ENCODE measurements at regions not wholly inside any gene's neighbourhood (a gene's known extent, or its start where the extent isn't known, plus 50 kb on each side); places are given as distances from the start of the nearest gene placed in this dataset.

- Histone ChIP-seq H3T11ph (ENCODE audit: low read length) (no peak overlapping the region), H3K27ac (ENCODE audit: insufficient read length, low read depth, low read length) (no peak overlapping the region), H3K4ac (ENCODE audit: low read depth, low read length) (no peak overlapping the region), H3K23ac (ENCODE audit: insufficient read length, low read depth, low read length) (no peak overlapping the region), H2BK15ac (ENCODE audit: low read depth, low read length) (no peak overlapping the region), H3K23me2 (ENCODE audit: insufficient read length, low read depth, low read length, poor library complexity, severe bottlenecking) (no peaks in the 10 kb centered on the region), H3K4me2 (ENCODE audit: insufficient read depth, insufficient read length, low read length) (no peak overlapping the region), H3K79me1 (ENCODE audit: insufficient read depth, low read depth, low read length, poor library complexity, severe bottlenecking) (no peaks in the 10 kb centered on the region), H3K18ac (ENCODE audit: insufficient read length, low read depth, low read length) (no peak overlapping the region), H3K79me2 (ENCODE audit: insufficient read depth, low read length) (no peaks in the 10 kb centered on the region), H3K27me3 (ENCODE audit: insufficient read depth, low read length) (no peaks in the 10 kb centered on the region), H4K20me1 (ENCODE audit: control insufficient read depth, insufficient read depth, insufficient read length) (no peaks in the 10 kb centered on the region), H4K5ac (ENCODE audit: insufficient read length, low read depth, low read length) (no peak overlapping the region), H2BK20ac (ENCODE audit: low read depth, low read length, poor library complexity, severe bottlenecking) (no peak overlapping the region), H4K8ac (replicated peaks; ENCODE audit: insufficient read length, low read depth, low read length) (no peak overlapping the region), H2BK120ac (ENCODE audit: low read depth, low read length, poor library complexity, severe bottlenecking) (no peak overlapping the region), H3K9me3 (ENCODE audit: control insufficient read depth, low read depth, low read length) (no peaks in the 10 kb centered on the region), H2BK5ac (ENCODE audit: insufficient read length, low read length) (no peak overlapping the region), H3K4me1 (ENCODE audit: insufficient read depth, low read length) (no peaks in the 10 kb centered on the region), H4K91ac (ENCODE audit: insufficient read length, low read depth, low read length) (no peak overlapping the region), H2AFZ (ENCODE audit: low read length) (no peak overlapping the region), H2BK12ac (ENCODE audit: insufficient read length, low read depth, low read length) (no peak overlapping the region), H2AK5ac (ENCODE audit: insufficient read length, low read length) (no peak overlapping the region), H3K56ac (ENCODE audit: insufficient read length, low read depth, low read length) (no peak overlapping the region), H3K9ac (ENCODE audit: extremely low read depth, insufficient read length, low read length) (no peak overlapping the region), H3K14ac (ENCODE audit: insufficient read depth, low read length) (no peak overlapping the region)
- Mint-ChIP-seq H3K4me3 (no peak overlapping the region), H3K4me1 (peaks cover 8% of the 10 kb centered on the region in 2 experiments), H3K36me3 (ENCODE audit: insufficient read depth in 1 of 3, low read depth in 3 of 3) (no peaks in the 10 kb centered on the region), H3K9me3 (no peaks in the 10 kb centered on the region), H3K27me3 (ENCODE audit: low read depth) (no peaks in the 10 kb centered on the region), H3K27ac (no peak overlapping the region; a peak in 1 of 7 replicates)
- WGBS (ENCODE audit: extremely low coverage, insufficient read length, low lambda C conversion rate): no CpG with 5 or more reads among the region's 5 CpGs
- TF ChIP-seq CTCF (conservative IDR thresholded peaks at IDR 0.05): no peak
- DNase-seq: no peak
Observed at GRCh38 chr5:110034056-110034600, 344.4 kb downstream of the MAN2A1 start.

Data from H9 (cell line).